Panc1 (cell line): ENCODE measurements at regions not wholly inside any gene's neighbourhood (a gene's known extent, or its start where the extent isn't known, plus 50 kb on each side); places are given as distances from the start of the nearest gene placed in this dataset.

Experiments
- ATAC-seq: fragments of 200-7000 bp; cut with Tn5 transposase; 2 replicates; pipeline ENCODE4 v1.9.1; 2020; ENCODE audit warnings: mild to moderate bottlenecking, moderate library complexity
- BruUV-seq: library from RNA; stranded (reverse); fragments of 400-500 nt; replicated peaks from 2 replicates; lab custom pipeline; 2021; lab: Mats Ljungman, UMichigan
- CTCF ChIA-PET: fragments of 300-600 bp; sonication (Branson Sonifier 250); formaldehyde crosslinking; loops from one replicate; lab custom pipeline; 2022; ENCODE audit warnings: antibody characterized with exemption; lab: Charles Lee
- POLR2A ChIA-PET: fragments of 300-600 bp; sonication (Branson Sonifier 250); formaldehyde crosslinking; loops from one replicate; lab custom pipeline; 2022; ENCODE audit warnings: antibody characterized with exemption; lab: Charles Lee
- DNase-seq: peaks from one replicate; pipeline ENCODE4 v3.0.0-alpha.2; 2010; ENCODE audit warnings: low read depth, low spot score
- H3K27ac ChIP-seq: 2 replicates; pipeline ENCODE4 v1.5.1; 2011; ENCODE audit warnings: mild to moderate bottlenecking, low read length, inconsistent platforms
- H3K27me3 ChIP-seq: fragments of 200-500 bp; sonication (Bioruptor generic); 2 replicates; pipeline ENCODE4 v1.6.0; 2014; ENCODE audit warnings: low read length, inconsistent platforms; ENCODE audit not compliant: control insufficient read depth, insufficient read depth
- H3K36me3 ChIP-seq: fragments of 200-500 bp; sonication (Bioruptor generic); 2 replicates; pipeline ENCODE4 v1.5.1; 2014; ENCODE audit warnings: inconsistent platforms, mild to moderate bottlenecking, low read length, moderate library complexity; ENCODE audit not compliant: control insufficient read depth, insufficient read depth
- H3K4me1 ChIP-seq: 2 replicates; pipeline ENCODE4 v1.5.1; 2011; ENCODE audit warnings: inconsistent platforms, mild to moderate bottlenecking, low read length, moderate library complexity; ENCODE audit not compliant: control insufficient read depth, insufficient read depth
- H3K4me3 ChIP-seq, 2 experiments: 2 replicates each; pipeline ENCODE4 v1.5.1; 2011 to 2012; ENCODE audit warnings: low read depth in 2 of 2, low read length in 2 of 2, mild to moderate bottlenecking in 2 of 2, inconsistent platforms in 1 of 2, moderate library complexity in 1 of 2
- H3K9me3 ChIP-seq: fragments of 200-500 bp; sonication (Bioruptor generic); 2 replicates; pipeline ENCODE4 v1.5.1; 2014; ENCODE audit warnings: low read depth, mild to moderate bottlenecking, inconsistent platforms, low read length, moderate library complexity; ENCODE audit not compliant: control insufficient read depth, insufficient read depth
- POLR2AphosphoS5 ChIP-seq: IDR thresholded peaks from 2 replicates; pipeline ENCODE4 v1.6.1; 2012; ENCODE audit warnings: mild to moderate bottlenecking, low read depth, low read length, moderate library complexity
- SIN3A ChIP-seq: IDR thresholded peaks from 2 replicates; pipeline ENCODE4 v1.6.1; 2012; ENCODE audit warnings: low read depth, mild to moderate bottlenecking, low read length, moderate library complexity, borderline replicate concordance; ENCODE audit not compliant: insufficient read depth
- TCF7L2 ChIP-seq: IDR thresholded peaks from 2 replicates; pipeline ENCODE4 v1.6.1; 2011; ENCODE audit warnings: mild to moderate bottlenecking, low read depth, low read length, inconsistent platforms
- in situ Hi-C: cut with HindIII; loops from 2 replicates; pipeline ENCODE4 v1.10.0; 2016; ENCODE audit warnings: low sequenced_read_pairs, low pct_unique_long_range_greater_than_20kb
- intact Hi-C: fragments of 100-400 bp; cut with micrococcal nuclease; formaldehyde crosslinking; loops from one replicate; pipeline ENCODE4 v1.10.0; 2022; ENCODE audit not compliant: unreplicated experiment
- TF ChIP-seq, protein P1 (sequence below): fragments of 450-650 bp; IDR thresholded peaks from 2 replicates; pipeline ENCODE4 v1.5.1; 2017; ENCODE audit warnings: mild to moderate bottlenecking
- TF ChIP-seq, protein P2 (sequence below), 2 experiments: IDR thresholded peaks; 2 replicates each; pipeline ENCODE4 v1.6.1; 2011 to 2012; ENCODE audit warnings: low read depth in 2 of 2, control low read depth in 1 of 2, low read length in 1 of 2, mild to moderate bottlenecking in 1 of 2, moderate library complexity in 1 of 2; ENCODE audit not compliant: insufficient read depth in 1 of 2

DNA sequence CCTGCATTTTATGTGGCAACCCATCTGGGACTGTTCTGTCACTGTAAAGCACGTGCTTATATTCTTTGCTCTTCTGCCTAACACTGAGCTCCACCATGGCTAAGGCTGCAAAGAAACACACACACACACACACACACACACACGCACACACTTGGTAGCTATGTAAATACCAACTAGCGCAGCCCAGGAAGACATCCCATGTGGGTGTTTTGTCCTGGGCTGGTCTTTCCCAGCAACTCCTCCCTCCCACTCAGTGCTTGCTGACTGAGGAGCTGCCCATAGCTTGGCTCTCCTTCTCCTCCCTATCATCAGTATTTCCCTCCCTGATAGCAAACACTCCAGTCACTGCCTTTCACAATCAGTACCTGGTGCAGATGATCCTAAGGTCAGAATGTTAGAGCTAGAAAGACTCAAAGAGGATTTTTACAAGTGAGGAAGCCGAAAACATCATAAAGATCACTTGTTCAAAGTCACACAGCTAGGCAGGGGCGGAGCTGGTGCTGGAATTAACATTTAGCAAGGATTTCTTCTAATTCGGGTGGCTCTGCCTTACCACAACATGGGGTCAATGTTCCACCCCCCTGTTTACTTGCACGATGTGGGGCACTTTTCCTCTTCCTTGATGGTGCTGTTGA, 377.1 kb upstream of the TBL1XR1 start:
- Histone ChIP-seq H3K27me3 (no peaks in the 10 kb centered on the region), H3K9me3 (no peaks in the 10 kb centered on the region), H3K4me1 (no peaks in the 10 kb centered on the region), H3K4me3 (no peak overlapping the region), H3K36me3 (no peaks in the 10 kb centered on the region), H3K27ac (no peak overlapping the region; the same call in 1 of the 2 replicates)
- ChIA-PET POLR2A (no interaction called here), CTCF (no interaction called here)
- no TSS peak for BruUV-seq
- TF ChIP-seq, protein P1, sequence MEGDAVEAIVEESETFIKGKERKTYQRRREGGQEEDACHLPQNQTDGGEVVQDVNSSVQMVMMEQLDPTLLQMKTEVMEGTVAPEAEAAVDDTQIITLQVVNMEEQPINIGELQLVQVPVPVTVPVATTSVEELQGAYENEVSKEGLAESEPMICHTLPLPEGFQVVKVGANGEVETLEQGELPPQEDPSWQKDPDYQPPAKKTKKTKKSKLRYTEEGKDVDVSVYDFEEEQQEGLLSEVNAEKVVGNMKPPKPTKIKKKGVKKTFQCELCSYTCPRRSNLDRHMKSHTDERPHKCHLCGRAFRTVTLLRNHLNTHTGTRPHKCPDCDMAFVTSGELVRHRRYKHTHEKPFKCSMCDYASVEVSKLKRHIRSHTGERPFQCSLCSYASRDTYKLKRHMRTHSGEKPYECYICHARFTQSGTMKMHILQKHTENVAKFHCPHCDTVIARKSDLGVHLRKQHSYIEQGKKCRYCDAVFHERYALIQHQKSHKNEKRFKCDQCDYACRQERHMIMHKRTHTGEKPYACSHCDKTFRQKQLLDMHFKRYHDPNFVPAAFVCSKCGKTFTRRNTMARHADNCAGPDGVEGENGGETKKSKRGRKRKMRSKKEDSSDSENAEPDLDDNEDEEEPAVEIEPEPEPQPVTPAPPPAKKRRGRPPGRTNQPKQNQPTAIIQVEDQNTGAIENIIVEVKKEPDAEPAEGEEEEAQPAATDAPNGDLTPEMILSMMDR: no peak
- no peak for TF ChIP-seq SIN3A
- TF ChIP-seq, protein P2, sequence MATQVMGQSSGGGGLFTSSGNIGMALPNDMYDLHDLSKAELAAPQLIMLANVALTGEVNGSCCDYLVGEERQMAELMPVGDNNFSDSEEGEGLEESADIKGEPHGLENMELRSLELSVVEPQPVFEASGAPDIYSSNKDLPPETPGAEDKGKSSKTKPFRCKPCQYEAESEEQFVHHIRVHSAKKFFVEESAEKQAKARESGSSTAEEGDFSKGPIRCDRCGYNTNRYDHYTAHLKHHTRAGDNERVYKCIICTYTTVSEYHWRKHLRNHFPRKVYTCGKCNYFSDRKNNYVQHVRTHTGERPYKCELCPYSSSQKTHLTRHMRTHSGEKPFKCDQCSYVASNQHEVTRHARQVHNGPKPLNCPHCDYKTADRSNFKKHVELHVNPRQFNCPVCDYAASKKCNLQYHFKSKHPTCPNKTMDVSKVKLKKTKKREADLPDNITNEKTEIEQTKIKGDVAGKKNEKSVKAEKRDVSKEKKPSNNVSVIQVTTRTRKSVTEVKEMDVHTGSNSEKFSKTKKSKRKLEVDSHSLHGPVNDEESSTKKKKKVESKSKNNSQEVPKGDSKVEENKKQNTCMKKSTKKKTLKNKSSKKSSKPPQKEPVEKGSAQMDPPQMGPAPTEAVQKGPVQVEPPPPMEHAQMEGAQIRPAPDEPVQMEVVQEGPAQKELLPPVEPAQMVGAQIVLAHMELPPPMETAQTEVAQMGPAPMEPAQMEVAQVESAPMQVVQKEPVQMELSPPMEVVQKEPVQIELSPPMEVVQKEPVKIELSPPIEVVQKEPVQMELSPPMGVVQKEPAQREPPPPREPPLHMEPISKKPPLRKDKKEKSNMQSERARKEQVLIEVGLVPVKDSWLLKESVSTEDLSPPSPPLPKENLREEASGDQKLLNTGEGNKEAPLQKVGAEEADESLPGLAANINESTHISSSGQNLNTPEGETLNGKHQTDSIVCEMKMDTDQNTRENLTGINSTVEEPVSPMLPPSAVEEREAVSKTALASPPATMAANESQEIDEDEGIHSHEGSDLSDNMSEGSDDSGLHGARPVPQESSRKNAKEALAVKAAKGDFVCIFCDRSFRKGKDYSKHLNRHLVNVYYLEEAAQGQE (IDR thresholded peaks at IDR 0.05; ENCODE audit: insufficient read depth in 1 of 2, low read depth in 2 of 2, low read length in 1 of 2): no peak
- TF ChIP-seq TCF7L2: no peak
- no peak for TF ChIP-seq POLR2AphosphoS5
- intact Hi-C loops (no loop called here), in situ Hi-C loops (no loop called here)
- DNase-seq: no peak
- no peak for ATAC-seq

DNA sequence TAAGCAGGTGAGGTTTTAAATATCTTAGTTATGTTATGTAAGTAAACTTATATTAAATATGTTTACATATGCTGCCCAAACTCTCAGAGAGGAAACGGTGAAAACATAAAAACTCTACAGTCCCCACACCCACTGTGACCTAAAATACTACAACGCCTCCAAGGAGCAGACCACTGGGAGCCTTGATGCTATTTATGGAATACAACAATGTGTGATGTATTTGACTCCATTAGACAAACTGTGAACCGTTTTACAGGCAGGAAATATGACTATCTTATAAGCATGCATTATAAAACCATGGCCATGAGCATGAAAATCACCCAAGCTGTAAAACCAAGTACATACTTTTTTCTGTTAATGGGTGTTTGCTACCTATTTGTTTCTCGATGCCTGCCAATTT, 379.5 kb upstream of the TBL1XR1 start:
- Histone ChIP-seq H3K36me3 (no peaks in the 10 kb centered on the region), H3K27me3 (no peaks in the 10 kb centered on the region), H3K4me1 (no peaks in the 10 kb centered on the region), H3K4me3 (no peak overlapping the region), H3K27ac (no peak overlapping the region), H3K9me3 (no peaks in the 10 kb centered on the region)
- intact Hi-C loops (no loop called here), in situ Hi-C loops (no loop called here)
- no TSS peak for BruUV-seq
- ATAC-seq: no peak
- POLR2A ChIA-PET: no interaction called here
- CTCF ChIA-PET: no interaction called here
- TF ChIP-seq SIN3A: no peak
- TF ChIP-seq, protein P2 (IDR thresholded peaks at IDR 0.05; ENCODE audit: insufficient read depth in 1 of 2, low read depth in 2 of 2, low read length in 1 of 2): no peak
- no peak for DNase-seq
